ENCODE measurements at regions not wholly inside any gene's neighbourhood (a gene's known extent, or its start where the extent isn't known, plus 50 kb on each side); places are given as distances from the start of the nearest gene placed in this dataset.

DNA sequence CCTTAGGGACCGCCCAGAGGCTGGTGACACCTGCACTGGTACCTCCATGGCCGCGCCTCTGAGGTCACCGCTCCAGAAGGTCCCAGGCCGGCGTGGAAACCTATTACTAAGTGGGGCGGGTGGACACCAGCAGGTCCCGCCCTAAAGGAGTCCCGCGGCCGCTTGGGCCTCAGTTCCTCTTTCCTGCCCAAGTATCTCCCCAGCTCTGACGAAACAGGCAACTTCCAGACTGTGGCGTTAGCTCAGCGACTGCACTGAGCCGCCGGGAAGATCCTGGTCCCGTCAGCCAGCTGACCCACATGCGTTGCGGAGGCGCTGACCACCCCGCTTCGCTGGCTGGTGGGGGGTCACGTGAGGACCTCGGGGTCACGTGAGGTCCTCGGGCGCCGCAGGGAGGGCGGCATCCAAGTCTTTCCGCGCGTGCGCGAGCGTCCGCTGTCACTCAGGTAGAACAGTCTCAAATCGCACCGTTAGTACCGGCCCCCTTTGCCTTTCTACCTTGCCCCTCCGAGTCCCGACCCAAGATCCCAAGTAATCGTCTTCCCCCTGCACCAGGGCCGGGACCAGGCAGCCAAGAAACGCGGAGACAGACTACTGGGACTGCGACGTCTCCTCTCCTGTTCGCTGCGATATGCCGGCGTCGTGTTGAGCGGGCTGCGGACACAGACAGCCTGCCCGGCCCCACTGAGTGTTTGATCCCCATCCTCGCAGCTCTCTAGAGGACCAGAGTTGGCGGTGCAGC, 53.7 kb upstream of the KDM4C start:
- no peaks in the 10 kb centered on the region for H3K36me3 ChIP-seq (ENCODE audit: insufficient read depth, low read length)
- peak overlapping the region; percentile 74 for H3K9ac ChIP-seq (ENCODE audit: low read length)
- no peaks in the 10 kb centered on the region for H3K79me2 ChIP-seq (ENCODE audit: low read length)
- no peaks in the 10 kb centered on the region for H3K27me3 ChIP-seq (ENCODE audit: low read length)
- H3K9me3 ChIP-seq (ENCODE audit: low read length) = no peaks in the 10 kb centered on the region
- DNase-seq = peak; percentile 95
- H3K4me1 ChIP-seq (ENCODE audit: low read length) = peaks cover 16% of the 10 kb centered on the region
- H3K4me3 ChIP-seq (ENCODE audit: low read length) = peak overlapping the region; percentile 73
- no peaks in the 10 kb centered on the region for H3K9me2 ChIP-seq (replicated peaks; ENCODE audit: insufficient read depth, low read length)
- no peak overlapping the region for H3K27ac ChIP-seq (ENCODE audit: low read length)
- peak overlapping the region; percentile 87 for H2AFZ ChIP-seq (ENCODE audit: low read length)
- H3K4me2 ChIP-seq (ENCODE audit: low read depth, low read length, poor library complexity, severe bottlenecking) = peak overlapping the region; percentile 76
- no peaks in the 10 kb centered on the region for H4K20me1 ChIP-seq (ENCODE audit: insufficient read depth, low read depth, low read length)

DNA sequence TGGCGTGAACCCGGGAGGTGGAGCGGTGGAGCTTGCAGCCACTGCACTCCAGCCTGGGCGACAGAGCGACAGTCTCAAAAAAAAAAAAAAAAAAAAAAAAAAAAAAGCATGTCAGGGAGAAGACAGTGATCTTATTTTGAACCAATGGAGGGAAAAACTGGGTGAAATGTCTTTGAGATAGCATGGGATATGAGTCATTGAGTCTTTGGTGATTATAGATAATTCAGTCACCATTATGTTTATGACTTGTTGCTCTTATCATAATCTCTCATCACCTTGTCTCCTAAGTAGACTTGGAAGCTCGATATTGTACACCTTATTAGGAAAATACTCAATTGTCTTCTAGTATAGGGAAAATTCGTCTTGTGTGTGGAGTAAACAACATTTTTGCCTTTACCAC, 55.1 kb upstream of the KDM4C start:
- Histone ChIP-seq H2AFZ (ENCODE audit: low read length) (no peak overlapping the region), H3K9me3 (ENCODE audit: low read length) (no peaks in the 10 kb centered on the region), H4K20me1 (ENCODE audit: insufficient read depth, low read depth, low read length) (no peaks in the 10 kb centered on the region), H3K27ac (ENCODE audit: low read length) (no peak overlapping the region), H3K4me1 (ENCODE audit: low read length) (peaks cover 16% of the 10 kb centered on the region), H3K4me3 (ENCODE audit: low read length) (peak overlapping the region; percentile 73; the same call in 1 of the 2 replicates), H3K79me2 (ENCODE audit: low read length) (no peaks in the 10 kb centered on the region), H3K9me2 (replicated peaks; ENCODE audit: insufficient read depth, low read length) (no peaks in the 10 kb centered on the region), H3K36me3 (ENCODE audit: insufficient read depth, low read length) (no peaks in the 10 kb centered on the region), H3K27me3 (ENCODE audit: low read length) (no peaks in the 10 kb centered on the region), H3K4me2 (ENCODE audit: low read depth, low read length, poor library complexity, severe bottlenecking) (peak overlapping the region; percentile 76), H3K9ac (ENCODE audit: low read length) (no peak overlapping the region)
- DNase-seq = no peak

DNA sequence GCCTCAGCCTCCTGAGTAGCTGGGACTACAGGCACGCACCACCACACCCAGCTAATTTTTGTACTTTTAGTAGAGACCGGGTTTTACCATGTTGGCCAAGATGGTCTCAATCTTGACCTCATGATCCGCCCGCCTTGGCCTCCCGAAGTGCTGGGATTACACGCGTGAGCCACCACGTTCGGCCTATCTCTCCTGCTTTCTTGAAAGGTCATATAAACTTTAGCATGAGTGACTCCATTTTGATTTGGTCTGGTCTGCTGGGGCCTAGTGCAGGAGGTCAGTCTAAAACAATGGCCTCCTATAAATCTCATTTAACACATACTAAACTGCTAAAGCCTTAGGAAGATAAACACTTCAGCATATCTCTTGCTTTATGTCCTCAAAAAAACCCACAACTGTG, 50.6 kb upstream of the GLDC start:
- Histone ChIP-seq H3K79me2 (ENCODE audit: low read length) (no peaks in the 10 kb centered on the region), H4K20me1 (ENCODE audit: insufficient read depth, low read depth, low read length) (no peaks in the 10 kb centered on the region), H3K4me2 (ENCODE audit: low read depth, low read length, poor library complexity, severe bottlenecking) (no peak overlapping the region), H2AFZ (ENCODE audit: low read length) (no peak overlapping the region), H3K27me3 (ENCODE audit: low read length) (no peaks in the 10 kb centered on the region), H3K4me1 (ENCODE audit: low read length) (peaks cover 9% of the 10 kb centered on the region), H3K36me3 (ENCODE audit: insufficient read depth, low read length) (no peaks in the 10 kb centered on the region), H3K9ac (ENCODE audit: low read length) (no peak overlapping the region), H3K9me3 (ENCODE audit: low read length) (no peaks in the 10 kb centered on the region), H3K27ac (ENCODE audit: low read length) (no peak overlapping the region), H3K9me2 (replicated peaks; ENCODE audit: insufficient read depth, low read length) (no peaks in the 10 kb centered on the region), H3K4me3 (ENCODE audit: low read length) (no peak overlapping the region)
- DNase-seq = no peak

DNA sequence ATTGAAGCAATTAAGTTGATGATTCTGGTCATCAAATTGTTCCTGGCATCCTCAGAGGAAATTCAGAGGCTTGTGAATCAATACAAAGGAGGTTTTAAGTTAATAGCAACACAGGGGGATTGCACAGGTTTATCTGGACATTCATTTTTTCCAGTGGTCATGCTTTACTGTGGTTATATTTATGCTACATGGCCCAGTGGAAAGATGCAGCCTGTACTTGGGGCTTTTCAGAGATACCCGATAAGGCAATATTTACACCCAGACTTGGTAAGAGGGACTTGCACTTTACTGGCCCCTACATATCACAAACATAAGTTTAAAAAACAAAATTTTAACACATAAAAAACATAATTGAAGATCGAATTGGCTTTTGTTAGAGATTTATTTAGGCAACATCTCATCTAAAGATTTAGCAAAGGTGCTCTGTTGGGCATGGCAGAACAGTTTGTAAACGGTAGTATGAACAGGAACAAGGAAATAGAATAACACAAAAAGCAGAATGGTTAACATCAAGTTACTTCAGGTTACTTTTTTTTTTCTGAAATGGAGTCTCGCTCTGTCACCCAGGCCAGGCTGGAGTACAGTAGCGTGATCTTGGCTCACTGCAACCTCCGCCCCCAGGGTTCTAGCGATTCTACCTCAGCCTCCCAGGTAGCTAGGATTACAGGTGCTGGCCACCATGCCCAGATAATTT, 49.7 kb upstream of the GLDC start:
- Histone ChIP-seq H3K79me2 (ENCODE audit: low read length) (no peaks in the 10 kb centered on the region), H3K9me2 (replicated peaks; ENCODE audit: insufficient read depth, low read length) (no peaks in the 10 kb centered on the region), H3K4me2 (ENCODE audit: low read depth, low read length, poor library complexity, severe bottlenecking) (no peak overlapping the region), H3K9ac (ENCODE audit: low read length) (no peak overlapping the region), H3K4me3 (ENCODE audit: low read length) (no peak overlapping the region), H3K9me3 (ENCODE audit: low read length) (no peaks in the 10 kb centered on the region), H2AFZ (ENCODE audit: low read length) (no peak overlapping the region), H3K27me3 (ENCODE audit: low read length) (no peaks in the 10 kb centered on the region), H4K20me1 (ENCODE audit: insufficient read depth, low read depth, low read length) (no peaks in the 10 kb centered on the region), H3K36me3 (ENCODE audit: insufficient read depth, low read length) (no peaks in the 10 kb centered on the region), H3K4me1 (ENCODE audit: low read length) (peaks cover 11% of the 10 kb centered on the region), H3K27ac (ENCODE audit: low read length) (no peak overlapping the region)
- DNase-seq = no peak
